AG20443 (cell line): ENCODE measurements at regions not wholly inside any gene's neighbourhood (a gene's known extent, or its start where the extent isn't known, plus 50 kb on each side); places are given as distances from the start of the nearest gene placed in this dataset.

Experiments used
- DNase-seq: peaks from one replicate; pipeline ENCODE4 v3.0.0; 2012; ENCODE audit warnings: low spot score, mixed read lengths

- peak; percentile 31 for DNase-seq
Observed at GRCh38 chr1:63119575-63120155, 202.7 kb upstream of the FOXD3 start.

GRCh38 chr1:63122079-63122478 is 200.3 kb upstream of the FOXD3 start:
- no peak for DNase-seq

- peak; percentile 72 for DNase-seq
Observed at GRCh38 chr1:63124666-63125191, 197.6 kb upstream of the FOXD3 start.

GRCh38 chr1:63126104-63126503 is 196.3 kb upstream of the FOXD3 start:
- no peak for DNase-seq

GRCh38 chr1:63127376-63127775 is 195.0 kb upstream of the FOXD3 start:
- DNase-seq, result no peak

- no peak for DNase-seq
Observed at GRCh38 chr1:63128556-63128955, 193.8 kb upstream of the FOXD3 start.

GRCh38 chr1:63129184-63129583 is 193.2 kb upstream of the FOXD3 start:
- no peak for DNase-seq

- no peak for DNase-seq
Observed at GRCh38 chr1:63129855-63130254, 192.5 kb upstream of the FOXD3 start.

- DNase-seq, result no peak
Observed at GRCh38 chr1:63134501-63135173, 187.7 kb upstream of the FOXD3 start.

- DNase-seq, result no peak
Observed at GRCh38 chr1:63135174-63135512, 187.2 kb upstream of the FOXD3 start.

GRCh38 chr1:63135801-63136200 is 186.6 kb upstream of the FOXD3 start:
- no peak for DNase-seq

GRCh38 chr1:63142001-63142400 is 180.4 kb upstream of the FOXD3 start:
- no peak for DNase-seq

- DNase-seq, result no peak
Observed at GRCh38 chr1:63143482-63143881, 178.9 kb upstream of the FOXD3 start.

- DNase-seq, result no peak
Observed at GRCh38 chr1:63147783-63148182, 174.6 kb upstream of the FOXD3 start.

GRCh38 chr1:63148825-63149645 is 173.3 kb upstream of the FOXD3 start:
- DNase-seq, result peak; percentile 60

- DNase-seq, result no peak
Observed at GRCh38 chr1:63152572-63152971, 169.8 kb upstream of the FOXD3 start.

GRCh38 chr1:63155437-63155836 is 166.9 kb upstream of the FOXD3 start:
- DNase-seq, result no peak

GRCh38 chr1:63157085-63157484 is 165.3 kb upstream of the FOXD3 start:
- no peak for DNase-seq

- no peak for DNase-seq
Observed at GRCh38 chr1:63169057-63169456, 153.3 kb upstream of the FOXD3 start.

- DNase-seq, result no peak
Observed at GRCh38 chr1:63173161-63173560, 149.2 kb upstream of the FOXD3 start.

GRCh38 chr1:63189677-63190076 is 132.7 kb upstream of the FOXD3 start:
- DNase-seq, result no peak

- no peak for DNase-seq
Observed at GRCh38 chr1:63190171-63190570, 132.2 kb upstream of the FOXD3 start.

- DNase-seq, result no peak
Observed at GRCh38 chr1:63198871-63199394, 123.4 kb upstream of the FOXD3 start.
